SK-N-SH (cell line): ENCODE measurements at regions not wholly inside any gene's neighbourhood (a gene's known extent, or its start where the extent isn't known, plus 50 kb on each side); places are given as distances from the start of the nearest gene placed in this dataset.

Experiments used
- EZH2phosphoT487 ChIP-seq: fragments of 200-600 bp; sonication (generic); IDR thresholded peaks from 2 replicates; pipeline ENCODE4 v1.6.1; 2017; ENCODE audit warnings: low read depth, mixed run types, mild to moderate bottlenecking, antibody characterized with exemption, moderate library complexity, borderline replicate concordance
- FOXM1 ChIP-seq: IDR thresholded peaks from 2 replicates; pipeline ENCODE4 v1.4.0; 2012; ENCODE audit warnings: low read depth, mild to moderate bottlenecking
- GABPA ChIP-seq: IDR thresholded peaks from 2 replicates; pipeline ENCODE4 v1.4.0; 2012; ENCODE audit warnings: low read depth, mild to moderate bottlenecking
- NFIC ChIP-seq: IDR thresholded peaks from 2 replicates; pipeline ENCODE4 v1.4.0; 2012; ENCODE audit warnings: borderline replicate concordance
- POLR2AphosphoS5 ChIP-seq: IDR thresholded peaks from 2 replicates; pipeline ENCODE4 v1.6.1; 2012; ENCODE audit warnings: low read depth, low read length
- RAD21 ChIP-seq: IDR thresholded peaks from 2 replicates; pipeline ENCODE4 v1.6.1; 2012; ENCODE audit warnings: mild to moderate bottlenecking, low read length
- REST ChIP-seq: IDR thresholded peaks from 2 replicates; pipeline ENCODE4 v1.6.1; 2012; ENCODE audit warnings: mild to moderate bottlenecking, low read depth, low read length, moderate library complexity
- SMC3 ChIP-seq: IDR thresholded peaks from 2 replicates; pipeline ENCODE4 v1.6.1; 2012; ENCODE audit warnings: low read depth, low read length, improper control_type of control experiment
- TCF12 ChIP-seq: IDR thresholded peaks from 2 replicates; pipeline ENCODE4 v1.4.0; 2012
- ZBTB33 ChIP-seq: IDR thresholded peaks from 2 replicates; pipeline ENCODE4 v1.4.0; 2012; ENCODE audit warnings: low read depth, borderline replicate concordance
- TF ChIP-seq, protein P1 (sequence below): fragments of 200-600 bp; sonication (generic); IDR thresholded peaks from 2 replicates; pipeline ENCODE4 v1.6.1; 2017; ENCODE audit warnings: antibody characterized with exemption, mild to moderate bottlenecking, moderate library complexity

DNA sequence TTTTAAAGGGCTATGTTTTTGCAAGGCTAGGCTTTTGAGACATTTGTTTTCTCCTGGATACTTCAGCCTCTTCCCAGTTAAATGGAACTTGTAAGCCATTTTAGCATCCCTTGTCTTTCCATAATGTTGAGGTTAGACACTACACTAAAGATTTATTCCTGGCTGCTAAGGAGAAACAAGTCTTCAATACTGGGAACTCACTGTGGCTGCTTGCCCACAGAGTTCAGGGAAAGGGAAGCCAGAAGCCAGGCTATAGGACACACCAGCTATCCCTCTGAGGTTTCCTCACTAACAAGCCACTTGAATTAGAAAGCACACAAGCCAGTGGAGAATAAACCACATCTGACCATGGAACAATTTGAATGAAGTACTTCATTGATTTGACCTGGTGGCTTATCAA, 421.7 kb upstream of the CHRM2 start:
- TF ChIP-seq, protein P1, sequence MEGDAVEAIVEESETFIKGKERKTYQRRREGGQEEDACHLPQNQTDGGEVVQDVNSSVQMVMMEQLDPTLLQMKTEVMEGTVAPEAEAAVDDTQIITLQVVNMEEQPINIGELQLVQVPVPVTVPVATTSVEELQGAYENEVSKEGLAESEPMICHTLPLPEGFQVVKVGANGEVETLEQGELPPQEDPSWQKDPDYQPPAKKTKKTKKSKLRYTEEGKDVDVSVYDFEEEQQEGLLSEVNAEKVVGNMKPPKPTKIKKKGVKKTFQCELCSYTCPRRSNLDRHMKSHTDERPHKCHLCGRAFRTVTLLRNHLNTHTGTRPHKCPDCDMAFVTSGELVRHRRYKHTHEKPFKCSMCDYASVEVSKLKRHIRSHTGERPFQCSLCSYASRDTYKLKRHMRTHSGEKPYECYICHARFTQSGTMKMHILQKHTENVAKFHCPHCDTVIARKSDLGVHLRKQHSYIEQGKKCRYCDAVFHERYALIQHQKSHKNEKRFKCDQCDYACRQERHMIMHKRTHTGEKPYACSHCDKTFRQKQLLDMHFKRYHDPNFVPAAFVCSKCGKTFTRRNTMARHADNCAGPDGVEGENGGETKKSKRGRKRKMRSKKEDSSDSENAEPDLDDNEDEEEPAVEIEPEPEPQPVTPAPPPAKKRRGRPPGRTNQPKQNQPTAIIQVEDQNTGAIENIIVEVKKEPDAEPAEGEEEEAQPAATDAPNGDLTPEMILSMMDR: no peak
- TF ChIP-seq FOXM1 (no peak), POLR2AphosphoS5 (no peak), REST (no peak), RAD21 (no peak), EZH2phosphoT487 (no peak), NFIC (no peak), SMC3 (no peak), GABPA (no peak), TCF12 (no peak), ZBTB33 (no peak)
